GM13977 (cell line): ENCODE measurements at regions not wholly inside any gene's neighbourhood (a gene's known extent, or its start where the extent isn't known, plus 50 kb on each side); places are given as distances from the start of the nearest gene placed in this dataset.

ENCODE experiments used
- DNase-seq: peaks from one replicate; pipeline ENCODE4 v3.0.0; 2012; ENCODE audit warnings: low spot score
- in situ Hi-C: fragments of 300-500 bp; cut with MboI; formaldehyde crosslinking; loops from one replicate; pipeline ENCODE4 v1.12.0; 2022; ENCODE audit warnings: low sequenced_read_pairs, low pct_unique_long_range_greater_than_20kb, mixed read lengths, inconsistent platforms; ENCODE audit not compliant: unreplicated experiment
- TF ChIP-seq, protein P1 (sequence below): IDR thresholded peaks from 2 replicates; pipeline ENCODE4 v1.5.1; 2012; ENCODE audit warnings: mild to moderate bottlenecking, control low read depth; ENCODE audit not compliant: insufficient read depth; ENCODE audit errors: extremely low read depth, missing control alignments

- no peak for DNase-seq
- in situ Hi-C loops: no loop called here
- TF ChIP-seq, protein P1, sequence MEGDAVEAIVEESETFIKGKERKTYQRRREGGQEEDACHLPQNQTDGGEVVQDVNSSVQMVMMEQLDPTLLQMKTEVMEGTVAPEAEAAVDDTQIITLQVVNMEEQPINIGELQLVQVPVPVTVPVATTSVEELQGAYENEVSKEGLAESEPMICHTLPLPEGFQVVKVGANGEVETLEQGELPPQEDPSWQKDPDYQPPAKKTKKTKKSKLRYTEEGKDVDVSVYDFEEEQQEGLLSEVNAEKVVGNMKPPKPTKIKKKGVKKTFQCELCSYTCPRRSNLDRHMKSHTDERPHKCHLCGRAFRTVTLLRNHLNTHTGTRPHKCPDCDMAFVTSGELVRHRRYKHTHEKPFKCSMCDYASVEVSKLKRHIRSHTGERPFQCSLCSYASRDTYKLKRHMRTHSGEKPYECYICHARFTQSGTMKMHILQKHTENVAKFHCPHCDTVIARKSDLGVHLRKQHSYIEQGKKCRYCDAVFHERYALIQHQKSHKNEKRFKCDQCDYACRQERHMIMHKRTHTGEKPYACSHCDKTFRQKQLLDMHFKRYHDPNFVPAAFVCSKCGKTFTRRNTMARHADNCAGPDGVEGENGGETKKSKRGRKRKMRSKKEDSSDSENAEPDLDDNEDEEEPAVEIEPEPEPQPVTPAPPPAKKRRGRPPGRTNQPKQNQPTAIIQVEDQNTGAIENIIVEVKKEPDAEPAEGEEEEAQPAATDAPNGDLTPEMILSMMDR: no peak
These were observed 120.2 kb upstream of the ARRDC3 start for GRCh38 chr5:91503321-91503720.

DNA sequence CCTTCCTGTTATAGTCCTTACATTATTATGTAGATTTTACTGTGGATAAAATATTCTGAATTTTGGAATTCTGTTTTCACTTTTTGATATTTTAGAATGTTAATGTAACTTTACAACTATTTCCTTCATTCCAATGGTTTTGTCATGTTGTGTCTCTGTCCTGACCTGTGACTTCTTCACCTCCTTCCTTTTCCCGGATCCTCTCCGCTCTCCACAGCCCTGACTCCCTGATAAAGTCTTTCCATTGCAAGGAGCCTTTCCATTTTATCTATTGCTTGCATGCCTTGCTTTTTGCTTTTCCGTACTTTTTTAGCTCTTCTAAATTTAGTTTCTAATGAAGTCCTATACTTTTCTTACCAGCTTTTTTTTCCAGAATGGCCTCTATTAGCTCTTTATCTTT is 117.6 kb upstream of the ARRDC3 start:
- TF ChIP-seq, protein P1: no peak
- in situ Hi-C loops: no loop called here
- DNase-seq: no peak

DNA sequence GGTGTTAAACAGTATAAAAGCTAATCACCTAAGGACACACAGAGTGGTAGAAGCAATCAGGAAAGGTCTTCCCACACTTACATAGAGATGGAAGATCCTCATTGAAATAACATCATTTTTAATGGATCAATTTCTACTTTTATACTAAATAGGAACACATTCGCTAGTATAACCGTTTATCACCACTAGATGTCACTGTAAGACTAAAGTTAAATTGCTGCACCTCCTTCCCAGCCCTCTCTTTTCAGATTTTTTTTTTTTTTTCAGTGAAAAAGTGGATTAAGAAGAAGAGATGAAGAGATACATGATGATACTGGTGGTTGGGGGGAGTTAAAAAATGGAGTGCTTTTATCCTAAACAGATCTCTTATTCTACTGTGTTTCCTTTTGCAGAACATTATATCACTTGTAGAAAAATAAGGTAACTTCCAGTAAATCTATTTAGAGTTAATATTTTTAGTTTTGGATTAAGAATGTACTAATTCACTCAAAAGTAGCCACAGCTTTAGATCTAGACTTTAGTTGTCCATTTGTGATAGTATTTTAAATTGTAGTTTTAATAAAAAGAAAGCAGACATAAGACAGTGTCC is 116.9 kb upstream of the ARRDC3 start:
- peak; percentile 32 for DNase-seq
- in situ Hi-C loops: no loop called here
- TF ChIP-seq, protein P1: peak; percentile 51

- no peak for DNase-seq
- TF ChIP-seq, protein P1: no peak
- in situ Hi-C loops: no loop called here
These were observed 112.6 kb upstream of the ARRDC3 start for GRCh38 chr5:91495699-91496098.

DNA sequence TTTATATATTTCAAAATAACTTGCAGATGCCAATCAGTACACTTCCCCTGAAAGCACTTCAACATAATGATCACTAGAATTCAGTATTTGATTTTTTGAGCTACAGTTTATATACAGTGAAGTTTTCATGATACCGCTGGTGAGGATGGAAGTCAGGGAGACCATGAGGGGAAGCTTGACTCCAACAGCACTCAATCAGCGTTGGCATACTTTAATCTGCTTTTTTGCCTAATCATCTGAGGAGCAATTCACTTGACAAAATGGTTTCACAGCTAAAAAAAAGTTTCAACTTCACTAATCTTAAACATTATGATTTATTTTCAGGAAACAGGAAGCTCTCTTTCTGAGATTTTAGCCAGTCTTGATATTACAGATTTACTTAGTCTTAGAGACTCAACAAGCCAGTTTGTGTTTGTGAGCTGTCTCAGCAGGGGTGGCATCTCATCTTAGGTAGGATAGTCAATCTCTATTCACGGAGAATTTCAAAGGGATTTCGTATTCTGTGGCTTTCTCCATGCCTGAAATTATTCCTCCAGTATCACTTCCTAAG is 111.4 kb upstream of the ARRDC3 start:
- TF ChIP-seq, protein P1: no peak
- DNase-seq: no peak
- in situ Hi-C loops: no loop called here

DNA sequence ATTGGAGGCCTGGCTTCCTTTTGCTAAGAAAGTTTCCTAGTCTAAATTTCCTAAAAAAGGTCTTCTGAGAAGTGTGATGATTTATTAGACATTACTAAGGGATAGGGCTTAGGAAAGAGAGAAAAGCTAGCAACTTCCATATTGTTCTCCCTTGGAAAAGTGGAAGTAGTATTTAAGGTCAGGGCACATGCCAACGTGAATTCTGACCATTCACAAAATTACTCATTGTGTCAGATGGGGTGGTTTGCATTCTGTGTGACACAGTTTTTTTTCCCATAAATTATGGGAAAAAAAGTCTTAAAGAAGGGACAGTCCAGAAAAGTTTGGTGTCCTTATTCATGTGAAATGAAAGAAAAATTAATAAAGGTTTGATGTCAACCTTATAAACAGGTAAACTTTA is 110.0 kb upstream of the ARRDC3 start:
- TF ChIP-seq, protein P1: no peak
- DNase-seq: no peak
- in situ Hi-C loops: no loop called here
